A549 (cell line): ENCODE measurements at regions not wholly inside any gene's neighbourhood (a gene's known extent, or its start where the extent isn't known, plus 50 kb on each side); places are given as distances from the start of the nearest gene placed in this dataset.

Experiments used
- ATAC-seq, 2 experiments: fragments of 200-7000 bp in 1 of 2; fragments of >200 bp in 1 of 2; cut with Nextera tagmentation in 1 of 2; cut with Tn5 transposase in 1 of 2; 3 replicates each; pipeline versions ENCODE4 v1.8.0 to v1.9.1; 2018 to 2020; ENCODE audit warnings: mild to moderate bottlenecking in 1 of 2, moderate library complexity in 1 of 2
- CTCF ChIA-PET: fragments of 300-600 bp; sonication (Branson Sonifier 250); formaldehyde crosslinking; extraction: SDS; loops from one replicate; lab custom pipeline; 2021; ENCODE audit warnings: antibody characterized with exemption, inconsistent platforms; lab: Yijun Ruan, JAX
- POLR2A ChIA-PET: fragments of 350-600 bp; formaldehyde crosslinking; extraction: SDS; loops from one replicate; lab custom pipeline; 2021; ENCODE audit warnings: antibody characterized with exemption, inconsistent platforms; lab: Yijun Ruan, JAX
- DNase-seq, 2 experiments: peaks; one replicate each; pipeline versions ENCODE4 v3.0.0 to v3.0.0-alpha.2; 2011 to 2016; ENCODE audit warnings: low read depth in 1 of 2, low spot score in 1 of 2
- FAIRE-seq: peaks from 2 replicates; lab custom pipeline; 2011; peaks lifted over from hg19 to GRCh38; lab: Jason Lieb, UNC
- H3K27ac ChIP-seq, 2 experiments: fragments of >200 bp; sonication (Bioruptor Twin); formaldehyde crosslinking; 3 replicates each; pipeline ENCODE4 v1.5.1; 2016 to 2017
- H3K4me1 ChIP-seq: fragments of >200 bp; sonication (Bioruptor Twin); formaldehyde crosslinking; 3 replicates; pipeline ENCODE4 v1.6.1; 2016
- H3K4me2 ChIP-seq: fragments of >200 bp; sonication (Bioruptor Twin); formaldehyde crosslinking; 3 replicates; pipeline ENCODE4 v1.6.1; 2016
- H3K4me3 ChIP-seq: fragments of >200 bp; sonication (Bioruptor Twin); formaldehyde crosslinking; 3 replicates; pipeline ENCODE4 v1.5.1; 2016
- H3K9me3 ChIP-seq: fragments of >200 bp; sonication (Bioruptor Twin); formaldehyde crosslinking; 3 replicates; pipeline ENCODE4 v1.6.1; 2016
- BCL3 ChIP-seq: fragments of >200 bp; sonication (Bioruptor Twin); formaldehyde crosslinking; IDR thresholded peaks from 3 replicates; pipeline ENCODE4 v1.6.1; 2016
- BHLHE40 ChIP-seq: IDR thresholded peaks from 2 replicates; pipeline ENCODE4 v1.6.1; 2012; ENCODE audit warnings: low read depth, low read length, inconsistent platforms
- CBX2 ChIP-seq: fragments of 200-600 bp; sonication (generic); IDR thresholded peaks from 2 replicates; pipeline ENCODE4 v1.6.1; 2016; ENCODE audit warnings: low read depth, mild to moderate bottlenecking, borderline replicate concordance
- CBX8 ChIP-seq: fragments of 200-600 bp; sonication (generic); IDR thresholded peaks from 2 replicates; pipeline ENCODE4 v1.6.1; 2016
- CEBPB ChIP-seq, 2 experiments: fragments of >200 bp in 1 of 2; sonication (Bioruptor Twin) in 1 of 2; formaldehyde crosslinking in 1 of 2; IDR thresholded peaks; 2 replicates each; pipeline ENCODE4 v1.6.1; 2012 to 2016
- CHD4 ChIP-seq: fragments of 200-600 bp; sonication (generic); IDR thresholded peaks from 2 replicates; pipeline ENCODE4 v1.6.1; 2016; ENCODE audit warnings: antibody characterized with exemption, mild to moderate bottlenecking, borderline replicate concordance
- CTCF ChIP-seq: fragments of >200 bp; sonication (Bioruptor Twin); formaldehyde crosslinking; IDR thresholded peaks from 3 replicates; pipeline ENCODE4 v1.5.1; 2016
- EHMT2 ChIP-seq: fragments of 200-600 bp; sonication (generic); IDR thresholded peaks from 2 replicates; pipeline ENCODE4 v1.6.1; 2016; ENCODE audit warnings: antibody characterized with exemption, low read depth, mild to moderate bottlenecking, moderate library complexity
- FOSB ChIP-seq: fragments of 250-450 bp; sonication (Bioruptor Pico); IDR thresholded peaks from 2 replicates; pipeline ENCODE4 v1.5.0; 2020; ENCODE audit warnings: mild to moderate bottlenecking, moderate library complexity
- FOSL2 ChIP-seq, 2 experiments: fragments of 450-650 bp in 1 of 2; fragments of >200 bp in 1 of 2; sonication (Bioruptor Twin) in 1 of 2; formaldehyde crosslinking; IDR thresholded peaks; 2 replicates each; pipeline versions ENCODE4 v1.5.0 to v1.6.1; 2016 to 2020; ENCODE audit warnings: mild to moderate bottlenecking in 1 of 2, moderate library complexity in 1 of 2
- FOXS1 ChIP-seq: fragments of 250-450 bp; sonication (Bioruptor Pico); IDR thresholded peaks from 2 replicates; pipeline ENCODE4 v1.5.0; 2020; ENCODE audit warnings: mild to moderate bottlenecking, moderate library complexity
- HDAC2 ChIP-seq: fragments of 200-600 bp; sonication (generic); IDR thresholded peaks from 2 replicates; pipeline ENCODE4 v1.6.1; 2016
- HOXA7 ChIP-seq: fragments of 250-450 bp; sonication (Bioruptor Pico); IDR thresholded peaks from 2 replicates; pipeline ENCODE4 v1.5.0; 2020; ENCODE audit warnings: mild to moderate bottlenecking, moderate library complexity
- HOXB13 ChIP-seq: fragments of 250-450 bp; sonication (Bioruptor Pico); IDR thresholded peaks from 2 replicates; pipeline ENCODE4 v1.5.0; 2020; ENCODE audit warnings: low read depth, mild to moderate bottlenecking, moderate library complexity
- MAX ChIP-seq: IDR thresholded peaks from 2 replicates; pipeline ENCODE4 v1.6.1; 2012
- MYC ChIP-seq: IDR thresholded peaks from 2 replicates; pipeline ENCODE4 v1.6.1; 2012; ENCODE audit warnings: mild to moderate bottlenecking, inconsistent platforms, low read length, improper control_type of control experiment, borderline replicate concordance
- NFE2L2 ChIP-seq: fragments of 150-350 bp; conservative IDR thresholded peaks from 2 replicates; pipeline ENCODE4 v1.6.1; 2014; ENCODE audit warnings: low read length
- NPAS2 ChIP-seq: fragments of 250-450 bp; sonication (Bioruptor Pico); IDR thresholded peaks from 2 replicates; pipeline ENCODE4 v1.8.0; 2022; ENCODE audit warnings: mild to moderate bottlenecking, moderate library complexity, borderline replicate concordance
- PBX3 ChIP-seq: IDR thresholded peaks from 2 replicates; pipeline ENCODE4 v1.6.1; 2012
- PHF8 ChIP-seq: fragments of 200-600 bp; sonication (generic); IDR thresholded peaks from 2 replicates; pipeline ENCODE4 v1.6.1; 2016; ENCODE audit warnings: low read depth, mild to moderate bottlenecking, antibody characterized with exemption, moderate library complexity, borderline replicate concordance
- REST ChIP-seq: fragments of 200-600 bp; sonication (generic); IDR thresholded peaks from 2 replicates; pipeline ENCODE4 v1.6.1; 2016; ENCODE audit warnings: antibody characterized with exemption, mild to moderate bottlenecking, moderate library complexity
- SMC3 ChIP-seq: fragments of >200 bp; sonication (Bioruptor Twin); formaldehyde crosslinking; IDR thresholded peaks from 3 replicates; pipeline ENCODE4 v1.6.1; 2018; ENCODE audit warnings: inconsistent platforms
- TFCP2L1 ChIP-seq: fragments of 250-450 bp; sonication (Bioruptor Pico); IDR thresholded peaks from 2 replicates; pipeline ENCODE4 v1.5.0; 2021; ENCODE audit warnings: mild to moderate bottlenecking
- TP53 ChIP-seq: fragments of 250-450 bp; sonication (Bioruptor Pico); IDR thresholded peaks from 2 replicates; pipeline ENCODE4 v1.5.0; 2021; ENCODE audit warnings: mild to moderate bottlenecking, moderate library complexity
- USF2 ChIP-seq: fragments of 450-650 bp; IDR thresholded peaks from 2 replicates; pipeline ENCODE4 v1.6.1; 2014; ENCODE audit warnings: antibody characterized with exemption
- ZSCAN20 ChIP-seq: fragments of 250-450 bp; sonication (Bioruptor Pico); IDR thresholded peaks from 2 replicates; pipeline ENCODE4 v1.8.0; 2022; ENCODE audit warnings: mild to moderate bottlenecking, moderate library complexity
- WGBS: methylation state at CpG from one replicate; pipeline ENCODE4 v1.1.6; 2017; ENCODE audit errors: missing lambda C conversion rate; 5-methylcytosine and 5-hydroxymethylcytosine counted together

- 73% methylated on average over 2 of the region's 2 CpGs for WGBS
- Histone ChIP-seq H3K4me1 (no peaks in the 10 kb centered on the region), H3K27ac (no peak overlapping the region), H3K4me3 (no peak overlapping the region), H3K4me2 (no peak overlapping the region), H3K9me3 (no peaks in the 10 kb centered on the region)
- TF ChIP-seq PBX3, result no peak
- TF ChIP-seq CHD4, result no peak
- no peak for TF ChIP-seq FOSL2 (IDR thresholded peaks at IDR 0.05)
- TF ChIP-seq FOSL2 (CRISPR knock-in tag; IDR thresholded peaks at IDR 0.05), result no peak
- no peak for TF ChIP-seq NPAS2 (CRISPR knock-in tag)
- no peak for TF ChIP-seq NFE2L2
- no peak for TF ChIP-seq REST
- no peak for TF ChIP-seq MAX
- no peak for TF ChIP-seq CBX8
- TF ChIP-seq TFCP2L1 (CRISPR knock-in tag), result no peak
- TF ChIP-seq CEBPB (IDR thresholded peaks at IDR 0.05), result no peak
- TF ChIP-seq HOXA7 (CRISPR knock-in tag), result no peak
- no peak for TF ChIP-seq HDAC2
- no peak for TF ChIP-seq BCL3
- TF ChIP-seq HOXB13 (CRISPR knock-in tag), result no peak
- no peak for TF ChIP-seq USF2
- TF ChIP-seq TP53 (CRISPR knock-in tag), result no peak
- no peak for TF ChIP-seq ZSCAN20 (CRISPR knock-in tag)
- no peak for TF ChIP-seq CBX2
- no peak for TF ChIP-seq EHMT2
- ATAC-seq (no peak), FAIRE-seq (no peak), DNase-seq (no peak)
- CTCF ChIA-PET, result no interaction called here
- POLR2A ChIA-PET, result no interaction called here
These were observed 622.1 kb upstream of the ZEB2 start for GRCh38 chr2:145141981-145142380.

GRCh38 chr2:145140658-145141057 is 620.7 kb upstream of the ZEB2 start:
- Histone ChIP-seq H3K9me3 (no peaks in the 10 kb centered on the region), H3K4me1 (no peaks in the 10 kb centered on the region), H3K4me3 (no peak overlapping the region), H3K4me2 (no peak overlapping the region), H3K27ac (no peak overlapping the region)
- no peak for TF ChIP-seq CBX8
- no peak for TF ChIP-seq CTCF
- no peak for TF ChIP-seq FOXS1 (CRISPR knock-in tag)
- TF ChIP-seq FOSB, result no peak
- no peak for TF ChIP-seq SMC3
- TF ChIP-seq CHD4, result no peak
- no peak for TF ChIP-seq PHF8
- no peak for TF ChIP-seq BHLHE40
- TF ChIP-seq MYC, result no peak
- FAIRE-seq (no peak), ATAC-seq (no peak), DNase-seq (no peak)
- CTCF ChIA-PET, result interaction anchor here (1.2 kb wide), 1 partner anchor 12 kb away, joined by 3 read pairs; no protein-coding TSS in a partner anchor
- POLR2A ChIA-PET, result no interaction called here
- 80% methylated on average over 4 of the region's 4 CpGs for WGBS
